HG03565 (cell line): ENCODE measurements at regions not wholly inside any gene's neighbourhood (a gene's known extent, or its start where the extent isn't known, plus 50 kb on each side); places are given as distances from the start of the nearest gene placed in this dataset.

Experiments used
- ATAC-seq: cut with Tn5 transposase; IDR thresholded peaks from one replicate; pipeline ENCODE4 v1.9.1; 2021; ENCODE audit warnings: mild to moderate bottlenecking, moderate library complexity; ENCODE audit not compliant: unreplicated experiment

GRCh38 chr16:55113210-55113609, 182.5 kb downstream of the IRX5 start:
- no peak for ATAC-seq

- no peak for ATAC-seq
Measured at GRCh38 chr16:55115506-55115905, 184.8 kb downstream of the IRX5 start.

GRCh38 chr16:55116165-55116920, 185.7 kb downstream of the IRX5 start:
- ATAC-seq: no peak

GRCh38 chr16:55118701-55119260, 188.1 kb downstream of the IRX5 start:
- no peak for ATAC-seq

GRCh38 chr16:55120408-55120807, 189.7 kb downstream of the IRX5 start:
- ATAC-seq: no peak

- ATAC-seq: no peak
Measured at GRCh38 chr16:55120826-55121225, 190.2 kb downstream of the IRX5 start.

- ATAC-seq: no peak
Measured at GRCh38 chr16:55123652-55124051, 193.0 kb downstream of the IRX5 start.

- ATAC-seq: no peak
Measured at GRCh38 chr16:55125818-55126385, 195.2 kb downstream of the IRX5 start.

- ATAC-seq: no peak
Measured at GRCh38 chr16:55126456-55126855, 195.8 kb downstream of the IRX5 start.

GRCh38 chr16:55130456-55130855, 193.5 kb upstream of the IRX6 start:
- ATAC-seq: no peak

GRCh38 chr16:55130911-55131310, 193.1 kb upstream of the IRX6 start:
- no peak for ATAC-seq

- ATAC-seq: no peak
Measured at GRCh38 chr16:55133654-55134053, 190.3 kb upstream of the IRX6 start.

GRCh38 chr16:55136356-55137150, 187.4 kb upstream of the IRX6 start:
- no peak for ATAC-seq

- ATAC-seq: no peak
Measured at GRCh38 chr16:55138298-55138697, 185.7 kb upstream of the IRX6 start.

- no peak for ATAC-seq
Measured at GRCh38 chr16:55142405-55142804, 181.6 kb upstream of the IRX6 start.

GRCh38 chr16:55144651-55145050, 179.4 kb upstream of the IRX6 start:
- no peak for ATAC-seq

GRCh38 chr16:55145771-55146603, 178.0 kb upstream of the IRX6 start:
- ATAC-seq: no peak

- no peak for ATAC-seq
Measured at GRCh38 chr16:55146966-55147365, 177.0 kb upstream of the IRX6 start.

- no peak for ATAC-seq
Measured at GRCh38 chr16:55147396-55147795, 176.6 kb upstream of the IRX6 start.

- ATAC-seq: no peak
Measured at GRCh38 chr16:55149622-55150021, 174.4 kb upstream of the IRX6 start.
